ENCODE measurements at regions not wholly inside any gene's neighbourhood (a gene's known extent, or its start where the extent isn't known, plus 50 kb on each side); places are given as distances from the start of the nearest gene placed in this dataset.

GRCh38 chr11:69889400-69890318 lies 70.4 kb upstream of the FGF3 start:
- TF ChIP-seq CTCF (IDR thresholded peaks at IDR 0.05) (no peak), POLR2A (IDR thresholded peaks at IDR 0.05) (no peak)
